H7 (cell line): ENCODE measurements at regions not wholly inside any gene's neighbourhood (a gene's known extent, or its start where the extent isn't known, plus 50 kb on each side); places are given as distances from the start of the nearest gene placed in this dataset.

Source experiments
- DNase-seq: peaks from one replicate; pipeline ENCODE4 v3.0.0; 2012
- H3K27me3 ChIP-seq: 2 replicates; pipeline ENCODE4 v1.6.0; 2011; ENCODE audit warnings: mild to moderate bottlenecking, low read length; ENCODE audit not compliant: control insufficient read depth, insufficient read depth
- H3K36me3 ChIP-seq: replicated peaks from 2 replicates; pipeline ENCODE4 v1.5.1; 2011; ENCODE audit warnings: low read length; ENCODE audit not compliant: control insufficient read depth, insufficient read depth
- H3K4me3 ChIP-seq: 2 replicates; pipeline ENCODE4 v1.5.1; 2011; ENCODE audit warnings: low read depth, mild to moderate bottlenecking, control low read depth, low read length, moderate library complexity; ENCODE audit not compliant: insufficient read depth

- no peak for DNase-seq
- no peaks in the 10 kb centered on the region for H3K27me3 ChIP-seq
- H3K4me3 ChIP-seq, result no peak overlapping the region
- no peaks in the 10 kb centered on the region for H3K36me3 ChIP-seq
Measured at GRCh38 chr13:73777134-73777533, 357.1 kb downstream of the KLF12 start.

GRCh38 chr13:73776151-73776785, 357.9 kb downstream of the KLF12 start:
- no peak overlapping the region for H3K4me3 ChIP-seq
- no peaks in the 10 kb centered on the region for H3K36me3 ChIP-seq
- no peaks in the 10 kb centered on the region for H3K27me3 ChIP-seq
- no peak for DNase-seq

GRCh38 chr13:73773168-73773549, 361.0 kb downstream of the KLF12 start:
- DNase-seq, result no peak
- Histone ChIP-seq H3K4me3 (no peak overlapping the region), H3K27me3 (no peaks in the 10 kb centered on the region), H3K36me3 (no peaks in the 10 kb centered on the region)

GRCh38 chr13:73772449-73773167, 361.6 kb downstream of the KLF12 start:
- Histone ChIP-seq H3K27me3 (no peaks in the 10 kb centered on the region), H3K4me3 (no peak overlapping the region), H3K36me3 (no peaks in the 10 kb centered on the region)
- no peak for DNase-seq

GRCh38 chr13:73767747-73768315, 366.4 kb downstream of the KLF12 start:
- Histone ChIP-seq H3K36me3 (no peaks in the 10 kb centered on the region), H3K4me3 (no peak overlapping the region), H3K27me3 (no peaks in the 10 kb centered on the region)
- peak; percentile 20 for DNase-seq

- no peak overlapping the region for H3K4me3 ChIP-seq
- H3K27me3 ChIP-seq, result no peaks in the 10 kb centered on the region
- DNase-seq, result peak; percentile 31
- H3K36me3 ChIP-seq, result no peaks in the 10 kb centered on the region
Measured at GRCh38 chr13:73767191-73767741, 366.9 kb downstream of the KLF12 start.

GRCh38 chr13:73765651-73766384, 368.4 kb downstream of the KLF12 start:
- no peaks in the 10 kb centered on the region for H3K36me3 ChIP-seq
- H3K27me3 ChIP-seq, result no peaks in the 10 kb centered on the region
- H3K4me3 ChIP-seq, result no peak overlapping the region
- DNase-seq, result peak; percentile 30

- no peak overlapping the region for H3K4me3 ChIP-seq
- no peak for DNase-seq
- H3K36me3 ChIP-seq, result no peaks in the 10 kb centered on the region
- H3K27me3 ChIP-seq, result no peaks in the 10 kb centered on the region
Measured at GRCh38 chr13:73759434-73759833, 374.8 kb downstream of the KLF12 start.

GRCh38 chr13:73757481-73758233, 376.5 kb downstream of the KLF12 start:
- no peak overlapping the region for H3K4me3 ChIP-seq
- H3K36me3 ChIP-seq, result no peaks in the 10 kb centered on the region
- no peaks in the 10 kb centered on the region for H3K27me3 ChIP-seq
- DNase-seq, result no peak

- Histone ChIP-seq H3K36me3 (no peaks in the 10 kb centered on the region), H3K4me3 (no peak overlapping the region), H3K27me3 (no peaks in the 10 kb centered on the region)
- no peak for DNase-seq
Measured at GRCh38 chr13:73754727-73755292, 379.4 kb downstream of the KLF12 start.

- Histone ChIP-seq H3K36me3 (no peaks in the 10 kb centered on the region), H3K27me3 (no peaks in the 10 kb centered on the region), H3K4me3 (no peak overlapping the region)
- DNase-seq, result no peak
Measured at GRCh38 chr13:73754241-73754640, 380.0 kb downstream of the KLF12 start.

- Histone ChIP-seq H3K4me3 (no peak overlapping the region), H3K27me3 (no peaks in the 10 kb centered on the region), H3K36me3 (no peaks in the 10 kb centered on the region)
- no peak for DNase-seq
Measured at GRCh38 chr13:73751290-73751689, 382.9 kb downstream of the KLF12 start.

GRCh38 chr13:73748404-73748803, 385.8 kb downstream of the KLF12 start:
- Histone ChIP-seq H3K27me3 (no peaks in the 10 kb centered on the region), H3K36me3 (no peaks in the 10 kb centered on the region), H3K4me3 (no peak overlapping the region)
- DNase-seq, result no peak

GRCh38 chr13:73745190-73745589, 389.0 kb downstream of the KLF12 start:
- no peak for DNase-seq
- H3K27me3 ChIP-seq, result no peaks in the 10 kb centered on the region
- H3K4me3 ChIP-seq, result no peak overlapping the region
- H3K36me3 ChIP-seq, result no peaks in the 10 kb centered on the region
